CD4-positive, alpha-beta memory T cell (primary cell): ENCODE measurements at regions not wholly inside any gene's neighbourhood (a gene's known extent, or its start where the extent isn't known, plus 50 kb on each side); places are given as distances from the start of the nearest gene placed in this dataset.
A peak's percentile ranks its signal among the peaks of the same experiment; 100 is the strongest.

Experiments used
- CTCF ChIA-PET: fragments of 350-600 bp; sonication (Branson Sonifier 250); formaldehyde crosslinking; loops from one replicate; lab custom pipeline; 2021; ENCODE audit warnings: inconsistent platforms; ENCODE audit not compliant: partially characterized antibody; lab: Charles Lee
- POLR2A ChIA-PET: fragments of 350-600 bp; sonication (Branson Sonifier 250); formaldehyde crosslinking; loops from one replicate; lab custom pipeline; 2021; ENCODE audit not compliant: partially characterized antibody; lab: Charles Lee
- DNase-seq, 5 donors: peaks; one replicate each; pipeline versions ENCODE4 v3.0.0 to v3.0.0-alpha.2; 2020 to 2022; ENCODE audit warnings: mixed read lengths in 1 of 5
- H3K27ac ChIP-seq: one replicate; pipeline ENCODE4 v1.7.0; 2013; ENCODE audit warnings: low read depth, low read length
- H3K27me3 ChIP-seq: 2 replicates; pipeline ENCODE4 v1.7.0; 2013; ENCODE audit warnings: mild to moderate bottlenecking, low read length, moderate library complexity; ENCODE audit not compliant: insufficient read depth
- H3K36me3 ChIP-seq: 2 replicates; pipeline ENCODE4 v1.7.0; 2013; ENCODE audit warnings: mild to moderate bottlenecking, low read length, moderate library complexity; ENCODE audit not compliant: insufficient read depth
- H3K4me1 ChIP-seq: 2 replicates; pipeline ENCODE4 v1.7.0; 2013; ENCODE audit warnings: mild to moderate bottlenecking, low read length, moderate library complexity; ENCODE audit not compliant: insufficient read depth
- H3K4me3 ChIP-seq, 2 donors: one replicate each; pipeline ENCODE4 v1.7.0; 2013; ENCODE audit warnings: low read length in 2 of 2, mild to moderate bottlenecking in 1 of 2
- H3K9me3 ChIP-seq, 2 donors: one replicate each; pipeline ENCODE4 v1.7.0; 2013; ENCODE audit warnings: low read length in 2 of 2, control low read depth in 1 of 2; ENCODE audit not compliant: control insufficient read depth in 1 of 2
- H3K27ac Mint-ChIP-seq, 7 donors: one replicate each; pipeline ENCODE4 v1.8.0; 2020 to 2021; ENCODE audit warnings: mixed read lengths in 7 of 7, mild to moderate bottlenecking in 6 of 7, inconsistent platforms in 3 of 7, moderate library complexity in 3 of 7
- H3K27me3 Mint-ChIP-seq, 2 donors: one replicate each; pipeline ENCODE4 v1.8.0; 2020 to 2021; ENCODE audit warnings: mixed read lengths in 2 of 2
- H3K36me3 Mint-ChIP-seq, 2 donors: one replicate each; pipeline ENCODE4 v1.8.0; 2020 to 2021; ENCODE audit warnings: mixed read lengths in 2 of 2, inconsistent platforms in 1 of 2, mild to moderate bottlenecking in 1 of 2
- H3K4me1 Mint-ChIP-seq, 4 donors: one replicate each; pipeline ENCODE4 v1.8.0; 2020 to 2021; ENCODE audit warnings: mixed read lengths in 4 of 4, mild to moderate bottlenecking in 1 of 4
- H3K4me3 Mint-ChIP-seq, 8 donors: one replicate each; pipeline ENCODE4 v1.8.0; 2020 to 2021; ENCODE audit warnings: mixed read lengths in 8 of 8, mild to moderate bottlenecking in 7 of 8, moderate library complexity in 6 of 8, inconsistent platforms in 3 of 8
- H3K9me3 Mint-ChIP-seq, 8 donors: one replicate each; pipeline ENCODE4 v1.8.0; 2020 to 2021; ENCODE audit warnings: mixed read lengths in 8 of 8, mild to moderate bottlenecking in 5 of 8, inconsistent platforms in 3 of 8, moderate library complexity in 1 of 8
- intact Hi-C: fragments of 100-400 bp; cut with micrococcal nuclease; formaldehyde crosslinking; loops from one replicate; pipeline ENCODE4 v1.15.1; 2023

GRCh38 chr15:37679627-37680026, 254.8 kb upstream of the TMCO5A start:
- Histone ChIP-seq H3K36me3 (no peaks in the 10 kb centered on the region), H3K9me3 (no peaks in the 10 kb centered on the region), H3K27me3 (no peaks in the 10 kb centered on the region), H3K4me1 (no peaks in the 10 kb centered on the region), H3K27ac (no peak overlapping the region), H3K4me3 (no peak overlapping the region)
- ChIA-PET CTCF (no interaction called here), POLR2A (no interaction called here)
- Mint-ChIP-seq H3K4me1 (no peaks in the 10 kb centered on the region), H3K36me3 (no peaks in the 10 kb centered on the region), H3K27ac (no peak overlapping the region), H3K4me3 (no peak overlapping the region), H3K9me3 (peaks cover 0 to 2% (median 0%) of the 10 kb centered on the region in 8 donors), H3K27me3 (peaks cover 0 to 1% of the 10 kb centered on the region in 2 donors)
- no peak for DNase-seq
- intact Hi-C loops: no loop called here

DNA sequence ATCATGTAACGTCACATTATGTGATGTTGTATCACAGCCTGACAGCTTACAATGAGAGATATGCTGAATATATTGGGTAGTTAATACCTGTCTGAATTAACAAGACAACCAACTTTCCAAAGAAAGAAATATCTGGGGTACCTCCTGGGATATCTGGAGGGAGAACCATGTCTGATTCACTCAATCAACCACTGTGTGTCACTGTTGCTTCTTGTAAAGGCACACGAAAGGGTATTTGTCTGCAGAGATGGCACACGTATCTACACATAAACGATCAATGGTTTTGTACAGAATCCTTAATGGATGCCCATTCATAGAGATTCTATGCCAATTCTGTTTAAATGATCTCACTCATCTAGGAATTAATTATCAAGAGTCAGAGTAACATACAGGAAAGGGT, 252.1 kb upstream of the TMCO5A start:
- H3K27ac Mint-ChIP-seq: no peak overlapping the region
- peaks cover 0 to 6% (median 0%) of the 10 kb centered on the region in 8 donors for H3K9me3 Mint-ChIP-seq
- H3K4me1 Mint-ChIP-seq: no peaks in the 10 kb centered on the region
- Histone ChIP-seq H3K9me3 (no peaks in the 10 kb centered on the region), H3K4me1 (no peaks in the 10 kb centered on the region), H3K4me3 (no peak overlapping the region), H3K27me3 (no peaks in the 10 kb centered on the region), H3K36me3 (no peaks in the 10 kb centered on the region), H3K27ac (no peak overlapping the region)
- intact Hi-C loops: no loop called here
- H3K27me3 Mint-ChIP-seq: peaks cover 0 to 1% of the 10 kb centered on the region in 2 donors
- no peaks in the 10 kb centered on the region for H3K36me3 Mint-ChIP-seq
- H3K4me3 Mint-ChIP-seq: no peak overlapping the region
- ChIA-PET CTCF (no interaction called here), POLR2A (no interaction called here)
- DNase-seq: no peak

DNA sequence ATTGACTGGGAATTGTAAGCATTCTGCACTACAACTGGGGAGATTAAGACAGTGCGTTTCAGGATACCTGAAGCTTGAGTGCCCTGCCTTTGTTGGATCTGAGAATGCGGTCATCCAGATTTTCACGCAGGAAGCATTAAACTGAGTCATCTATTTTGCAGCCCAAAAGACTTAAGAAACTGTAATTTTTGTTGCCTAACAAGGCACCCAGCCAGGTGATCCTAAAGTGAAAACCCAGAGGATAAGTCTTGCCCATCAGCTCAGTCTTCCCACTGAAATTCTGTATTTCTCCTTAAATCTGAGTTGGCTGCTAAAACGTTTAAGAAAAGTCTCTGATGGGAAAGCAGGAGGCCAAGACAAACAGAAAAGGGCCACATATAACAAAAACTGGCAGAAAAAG, 242.5 kb upstream of the TMCO5A start:
- no peak overlapping the region for H3K4me3 ChIP-seq
- Mint-ChIP-seq H3K9me3 (peaks cover 0 to 8% (median 3%) of the 10 kb centered on the region in 8 donors), H3K4me1 (no peaks in the 10 kb centered on the region), H3K27me3 (no peaks in the 10 kb centered on the region), H3K27ac (no peak overlapping the region), H3K4me3 (no peak overlapping the region), H3K36me3 (no peaks in the 10 kb centered on the region)
- intact Hi-C loops: no loop called here
- ChIA-PET POLR2A (no interaction called here), CTCF (interaction anchor here (0.7 to 1.5 kb wide), 2 partner anchors 15 to 72 kb away, joined by 3 to 7 read pairs; no protein-coding TSS in a partner anchor)
- H3K36me3 ChIP-seq: no peaks in the 10 kb centered on the region
- H3K27ac ChIP-seq: no peak overlapping the region
- H3K4me1 ChIP-seq: no peaks in the 10 kb centered on the region
- DNase-seq: no peak
- H3K27me3 ChIP-seq: no peaks in the 10 kb centered on the region
- H3K9me3 ChIP-seq: no peaks in the 10 kb centered on the region

- no peaks in the 10 kb centered on the region for H3K27me3 ChIP-seq
- Mint-ChIP-seq H3K27ac (no peak overlapping the region), H3K9me3 (peaks cover 0 to 6% (median 3%) of the 10 kb centered on the region in 8 donors), H3K27me3 (no peaks in the 10 kb centered on the region), H3K36me3 (no peaks in the 10 kb centered on the region), H3K4me3 (no peak overlapping the region), H3K4me1 (no peaks in the 10 kb centered on the region)
- H3K9me3 ChIP-seq: no peaks in the 10 kb centered on the region
- H3K4me3 ChIP-seq: no peak overlapping the region
- intact Hi-C loops: no loop called here
- H3K36me3 ChIP-seq: no peaks in the 10 kb centered on the region
- DNase-seq: no peak
- no peak overlapping the region for H3K27ac ChIP-seq
- ChIA-PET CTCF (no interaction called here), POLR2A (no interaction called here)
- no peaks in the 10 kb centered on the region for H3K4me1 ChIP-seq
Observed at GRCh38 chr15:37693926-37694325, 240.5 kb upstream of the TMCO5A start.

DNA sequence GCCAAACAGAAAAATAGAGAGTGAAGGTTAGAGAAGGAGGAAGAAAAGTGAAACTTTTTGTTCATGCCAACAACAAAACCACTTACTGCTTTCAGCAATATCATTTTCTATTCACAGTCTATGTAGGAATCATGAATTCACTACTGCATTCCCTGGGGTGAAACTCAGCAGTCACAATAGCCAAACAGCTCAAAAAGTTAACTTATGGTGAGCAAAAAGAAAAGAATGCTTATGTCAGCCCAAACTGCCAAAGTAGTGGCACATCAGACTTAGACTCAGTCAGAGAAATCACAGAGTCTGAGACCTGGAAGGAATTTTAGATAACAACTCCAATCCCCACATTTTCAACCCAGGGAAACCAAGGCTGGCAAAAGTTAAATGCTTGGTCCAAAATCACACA, 238.7 kb upstream of the TMCO5A start:
- H3K36me3 ChIP-seq: no peaks in the 10 kb centered on the region
- POLR2A ChIA-PET: no interaction called here
- H3K27me3 ChIP-seq: no peaks in the 10 kb centered on the region
- intact Hi-C loops: no loop called here
- no peak overlapping the region for H3K4me3 ChIP-seq
- H3K9me3 ChIP-seq: no peaks in the 10 kb centered on the region
- H3K27me3 Mint-ChIP-seq: no peaks in the 10 kb centered on the region
- DNase-seq: no peak
- no peaks in the 10 kb centered on the region for H3K4me1 ChIP-seq
- no peak overlapping the region for H3K4me3 Mint-ChIP-seq
- no peak overlapping the region for H3K27ac ChIP-seq
- peaks cover 0 to 6% (median 2%) of the 10 kb centered on the region in 8 donors for H3K9me3 Mint-ChIP-seq
- no peaks in the 10 kb centered on the region for H3K4me1 Mint-ChIP-seq
- H3K36me3 Mint-ChIP-seq: no peaks in the 10 kb centered on the region
- H3K27ac Mint-ChIP-seq: no peak overlapping the region
- CTCF ChIA-PET: no interaction called here

GRCh38 chr15:37698679-37699078, 235.8 kb upstream of the TMCO5A start:
- Histone ChIP-seq H3K4me1 (no peaks in the 10 kb centered on the region), H3K27me3 (no peaks in the 10 kb centered on the region), H3K9me3 (no peaks in the 10 kb centered on the region), H3K27ac (no peak overlapping the region), H3K4me3 (no peak overlapping the region), H3K36me3 (no peaks in the 10 kb centered on the region)
- intact Hi-C loops: no loop called here
- Mint-ChIP-seq H3K27ac (no peak overlapping the region), H3K4me1 (no peaks in the 10 kb centered on the region), H3K27me3 (no peaks in the 10 kb centered on the region), H3K9me3 (peaks cover 0 to 2% (median 0%) of the 10 kb centered on the region in 8 donors), H3K36me3 (no peaks in the 10 kb centered on the region), H3K4me3 (no peak overlapping the region)
- ChIA-PET CTCF (no interaction called here), POLR2A (no interaction called here)
- no peak for DNase-seq

DNA sequence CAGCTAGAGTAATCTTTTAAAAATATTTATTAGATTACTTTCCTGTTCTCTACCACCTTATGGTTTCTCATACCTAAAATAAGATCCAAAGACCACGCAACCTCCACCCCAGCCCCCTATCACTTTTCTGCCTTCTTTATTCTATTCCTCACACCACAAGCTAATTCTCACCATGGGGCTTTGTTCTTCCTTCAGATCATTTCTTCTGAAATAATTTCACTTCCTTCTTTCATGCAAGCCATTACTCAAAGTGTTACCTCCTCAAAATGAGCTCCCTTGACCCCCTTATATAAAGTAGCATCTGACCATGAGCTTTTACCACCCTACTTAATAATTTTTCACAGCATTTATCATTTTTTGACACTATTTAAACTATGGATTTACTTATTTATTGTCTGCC, 233.2 kb upstream of the TMCO5A start:
- Mint-ChIP-seq H3K4me1 (no peaks in the 10 kb centered on the region), H3K27ac (no peak overlapping the region), H3K9me3 (peaks cover 0 to 4% (median 0%) of the 10 kb centered on the region in 8 donors), H3K4me3 (no peak overlapping the region), H3K27me3 (no peaks in the 10 kb centered on the region), H3K36me3 (no peaks in the 10 kb centered on the region)
- H3K4me1 ChIP-seq: no peaks in the 10 kb centered on the region
- CTCF ChIA-PET: no interaction called here
- no peaks in the 10 kb centered on the region for H3K27me3 ChIP-seq
- H3K36me3 ChIP-seq: no peaks in the 10 kb centered on the region
- POLR2A ChIA-PET: no interaction called here
- DNase-seq: no peak
- intact Hi-C loops: no loop called here
- no peaks in the 10 kb centered on the region for H3K9me3 ChIP-seq
- no peak overlapping the region for H3K27ac ChIP-seq
- H3K4me3 ChIP-seq: no peak overlapping the region

DNA sequence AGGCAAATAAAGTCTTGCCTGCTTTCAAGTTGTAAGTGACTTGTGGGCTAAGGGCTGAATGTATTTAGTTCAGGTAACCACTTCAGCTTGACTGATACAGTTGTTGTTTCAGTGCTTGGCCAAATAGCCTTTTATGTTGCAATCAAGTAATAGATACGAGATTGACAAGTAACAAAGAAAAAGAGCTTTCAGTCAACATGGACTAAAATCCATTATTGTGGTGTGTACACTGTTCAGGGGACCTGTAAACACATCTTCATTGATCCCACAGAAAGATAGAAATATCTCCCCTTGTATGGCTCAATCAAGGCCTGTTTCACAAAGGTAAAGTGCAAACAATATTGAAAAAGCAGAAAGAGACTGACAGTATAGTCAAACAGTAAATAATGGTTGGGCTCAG, 224.8 kb upstream of the TMCO5A start:
- Histone ChIP-seq H3K4me1 (no peaks in the 10 kb centered on the region), H3K27me3 (no peaks in the 10 kb centered on the region), H3K36me3 (no peaks in the 10 kb centered on the region), H3K27ac (no peak overlapping the region), H3K4me3 (no peak overlapping the region), H3K9me3 (no peaks in the 10 kb centered on the region)
- DNase-seq: no peak
- H3K4me3 Mint-ChIP-seq: no peak overlapping the region
- intact Hi-C loops: no loop called here
- ChIA-PET POLR2A (no interaction called here), CTCF (no interaction called here)
- no peaks in the 10 kb centered on the region for H3K4me1 Mint-ChIP-seq
- H3K27me3 Mint-ChIP-seq: peaks cover 0 to 2% of the 10 kb centered on the region in 2 donors
- H3K27ac Mint-ChIP-seq: peak overlapping the region in 1 of 7 donors; percentile 31
- peaks cover 0 to 10% (median 3%) of the 10 kb centered on the region in 8 donors for H3K9me3 Mint-ChIP-seq
- no peaks in the 10 kb centered on the region for H3K36me3 Mint-ChIP-seq
